22Rv1 (cell line): ENCODE measurements at regions not wholly inside any gene's neighbourhood (a gene's known extent, or its start where the extent isn't known, plus 50 kb on each side); places are given as distances from the start of the nearest gene placed in this dataset.

Source experiments
- H3K27ac ChIP-seq: fragments of 450-650 bp; 2 replicates; pipeline ENCODE4 v1.5.1; 2017
- ZFX ChIP-seq: fragments of 450-650 bp; IDR thresholded peaks from 2 replicates; pipeline ENCODE4 v1.6.1; 2017; ENCODE audit warnings: antibody characterized with exemption, borderline replicate concordance
- TF ChIP-seq, protein P1 (sequence below): fragments of 450-650 bp; IDR thresholded peaks from 2 replicates; pipeline ENCODE4 v1.5.1; 2017; ENCODE audit warnings: mild to moderate bottlenecking

DNA sequence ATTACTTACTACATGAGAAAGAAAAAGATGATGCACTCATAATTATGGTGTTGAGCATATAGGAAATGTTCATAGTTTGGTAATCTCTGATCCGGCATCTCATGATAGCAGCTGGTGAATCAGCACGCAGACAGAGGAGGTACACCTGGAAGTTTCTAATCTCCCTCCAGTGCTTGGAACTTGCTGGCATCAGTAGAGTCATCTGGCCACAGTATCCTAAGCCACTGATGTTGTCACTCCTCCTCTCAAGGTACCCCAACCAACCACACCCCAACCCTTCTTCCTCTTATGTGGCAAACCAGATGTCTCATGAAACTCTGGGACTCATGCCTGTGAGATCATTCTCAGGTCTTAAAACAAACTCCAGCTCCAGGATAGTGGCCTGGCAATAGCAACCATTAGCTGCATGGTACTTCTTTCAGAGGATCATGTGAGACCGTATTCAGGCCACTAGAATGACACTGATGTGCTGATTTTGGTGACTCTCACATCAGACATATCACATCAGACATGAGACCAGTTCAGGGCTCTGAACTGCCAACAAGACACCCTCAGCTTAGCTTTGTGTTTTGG is 143.0 kb downstream of the RASSF9 start:
- TF ChIP-seq, protein P1, sequence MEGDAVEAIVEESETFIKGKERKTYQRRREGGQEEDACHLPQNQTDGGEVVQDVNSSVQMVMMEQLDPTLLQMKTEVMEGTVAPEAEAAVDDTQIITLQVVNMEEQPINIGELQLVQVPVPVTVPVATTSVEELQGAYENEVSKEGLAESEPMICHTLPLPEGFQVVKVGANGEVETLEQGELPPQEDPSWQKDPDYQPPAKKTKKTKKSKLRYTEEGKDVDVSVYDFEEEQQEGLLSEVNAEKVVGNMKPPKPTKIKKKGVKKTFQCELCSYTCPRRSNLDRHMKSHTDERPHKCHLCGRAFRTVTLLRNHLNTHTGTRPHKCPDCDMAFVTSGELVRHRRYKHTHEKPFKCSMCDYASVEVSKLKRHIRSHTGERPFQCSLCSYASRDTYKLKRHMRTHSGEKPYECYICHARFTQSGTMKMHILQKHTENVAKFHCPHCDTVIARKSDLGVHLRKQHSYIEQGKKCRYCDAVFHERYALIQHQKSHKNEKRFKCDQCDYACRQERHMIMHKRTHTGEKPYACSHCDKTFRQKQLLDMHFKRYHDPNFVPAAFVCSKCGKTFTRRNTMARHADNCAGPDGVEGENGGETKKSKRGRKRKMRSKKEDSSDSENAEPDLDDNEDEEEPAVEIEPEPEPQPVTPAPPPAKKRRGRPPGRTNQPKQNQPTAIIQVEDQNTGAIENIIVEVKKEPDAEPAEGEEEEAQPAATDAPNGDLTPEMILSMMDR, result no peak
- no peak overlapping the region for H3K27ac ChIP-seq

DNA sequence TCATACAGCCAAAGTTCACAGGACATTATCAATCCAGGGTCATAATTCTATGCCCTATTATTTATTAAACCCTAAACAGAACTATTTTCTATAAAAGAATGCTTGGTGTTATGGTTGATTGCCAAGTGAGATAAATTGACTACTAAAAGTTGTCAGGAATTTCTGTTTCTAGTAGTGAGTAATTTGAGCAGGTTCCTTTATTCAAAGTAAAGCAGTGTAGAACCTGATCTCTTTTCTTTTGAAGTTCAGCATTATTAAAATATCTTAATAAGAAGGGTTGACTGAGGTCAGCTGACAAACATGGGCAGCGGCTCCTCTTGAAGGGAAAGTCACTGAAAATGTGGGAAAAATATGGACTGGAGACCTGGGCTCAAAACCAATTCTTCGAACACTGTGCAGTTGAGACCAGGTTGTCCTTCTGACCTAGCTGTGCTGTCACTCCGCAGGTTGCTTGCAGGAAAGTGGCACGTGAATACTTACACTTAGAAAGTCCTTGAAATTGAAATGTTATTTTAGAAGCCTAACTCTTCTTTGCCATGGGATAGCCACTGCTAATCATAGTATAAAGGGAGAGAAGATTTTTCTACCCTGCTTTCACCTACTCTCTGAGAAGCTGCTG is 141.0 kb downstream of the RASSF9 start:
- H3K27ac ChIP-seq, result no peak overlapping the region
- TF ChIP-seq, protein P1, result no peak
- no peak for TF ChIP-seq ZFX

DNA sequence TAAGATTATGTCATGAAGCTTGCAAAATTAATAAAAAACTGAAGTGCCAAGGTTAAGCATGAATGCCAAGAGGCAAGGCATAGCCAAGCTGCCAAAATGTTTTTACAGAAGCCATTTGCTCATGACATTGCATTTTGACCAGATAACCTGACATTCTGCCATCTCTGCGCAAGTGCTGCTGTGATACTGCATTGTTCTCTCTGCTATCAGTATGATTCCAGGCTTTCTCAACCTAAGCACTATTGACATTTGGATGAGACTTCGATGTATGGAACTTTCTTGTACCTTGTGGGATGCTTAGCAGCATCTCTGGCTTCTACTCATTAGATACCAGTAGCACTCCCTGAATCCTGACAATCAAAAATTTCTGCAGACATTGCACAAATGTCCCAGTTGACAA is 139.2 kb downstream of the RASSF9 start:
- TF ChIP-seq ZFX, result no peak
- TF ChIP-seq, protein P1, result no peak
- H3K27ac ChIP-seq, result no peak overlapping the region

DNA sequence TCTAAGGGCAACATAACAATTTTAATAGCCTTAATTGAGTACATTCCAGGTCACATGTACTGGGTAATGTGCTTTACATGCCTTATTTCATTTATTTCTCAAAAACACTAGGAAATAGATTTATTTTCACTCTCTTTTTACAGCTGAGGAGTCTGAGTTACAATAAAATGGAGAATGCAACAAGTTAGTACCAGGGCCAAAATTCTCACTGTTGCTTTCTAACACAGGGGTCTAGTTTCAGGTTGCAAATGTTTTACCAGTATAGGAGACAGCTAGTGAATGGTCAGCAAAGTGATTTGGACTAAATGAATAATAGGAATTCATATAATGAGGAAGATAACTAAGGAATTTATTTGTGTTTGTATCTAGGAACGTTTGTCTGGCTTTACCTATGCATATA is 137.3 kb downstream of the RASSF9 start:
- no peak for TF ChIP-seq ZFX
- TF ChIP-seq, protein P1, result no peak

DNA sequence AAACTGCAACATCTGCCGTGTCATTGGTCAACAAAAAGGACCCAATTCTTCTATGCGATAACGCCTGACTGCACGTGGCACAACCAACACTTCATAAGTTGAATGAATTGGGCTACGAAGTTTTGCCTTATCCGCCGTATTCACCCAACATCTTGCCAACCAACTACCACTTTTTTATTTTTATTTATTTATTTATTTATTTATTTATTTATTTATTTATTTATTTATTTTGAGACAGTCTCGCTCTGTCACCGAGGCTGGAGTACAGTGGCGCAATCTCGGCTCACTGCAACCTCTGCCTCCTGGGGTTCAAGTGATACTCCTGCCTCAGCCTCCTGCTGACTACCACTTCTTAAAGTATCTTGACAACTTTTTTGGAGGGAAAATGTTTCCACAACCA is 127.4 kb downstream of the RASSF9 start:
- no peak for TF ChIP-seq ZFX
- TF ChIP-seq, protein P1, result no peak
- H3K27ac ChIP-seq, result no peak overlapping the region

More for the DNA sequence above, 137.3 kb downstream of the RASSF9 start:
- H3K27ac ChIP-seq, result no peak overlapping the region

DNA sequence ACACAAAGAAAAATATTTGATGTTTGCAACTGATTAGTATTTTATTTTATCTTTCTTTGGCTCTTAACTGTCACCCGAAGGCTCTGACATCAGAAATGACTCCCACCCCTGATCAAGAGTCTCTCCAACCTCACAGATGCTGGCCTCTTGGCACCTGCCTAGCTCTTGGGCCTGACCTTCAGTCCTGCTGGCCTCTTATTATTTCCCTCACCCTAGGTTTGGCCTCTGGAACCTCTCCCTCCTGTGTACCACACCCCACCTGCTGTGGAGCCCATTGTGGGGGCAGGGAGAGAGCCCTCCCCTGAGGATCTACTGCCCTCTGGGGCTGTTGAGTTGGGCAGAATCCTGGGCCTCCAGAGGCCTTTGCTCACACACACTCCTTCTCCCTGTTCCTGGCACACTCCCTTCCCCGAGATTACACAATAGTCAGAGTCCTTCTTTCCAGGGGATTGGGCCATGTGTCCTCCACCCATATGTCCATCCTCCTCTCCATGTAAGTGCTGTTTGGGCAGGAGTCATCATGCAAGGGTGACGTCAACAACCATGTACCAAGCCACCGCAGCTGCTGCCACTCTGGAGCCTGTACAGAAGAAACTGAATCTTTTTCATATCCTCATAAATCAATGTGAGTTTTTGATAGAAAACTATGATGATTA is 124.3 kb downstream of the RASSF9 start:
- TF ChIP-seq, protein P1, result no peak
- TF ChIP-seq ZFX, result no peak
- no peak overlapping the region for H3K27ac ChIP-seq

DNA sequence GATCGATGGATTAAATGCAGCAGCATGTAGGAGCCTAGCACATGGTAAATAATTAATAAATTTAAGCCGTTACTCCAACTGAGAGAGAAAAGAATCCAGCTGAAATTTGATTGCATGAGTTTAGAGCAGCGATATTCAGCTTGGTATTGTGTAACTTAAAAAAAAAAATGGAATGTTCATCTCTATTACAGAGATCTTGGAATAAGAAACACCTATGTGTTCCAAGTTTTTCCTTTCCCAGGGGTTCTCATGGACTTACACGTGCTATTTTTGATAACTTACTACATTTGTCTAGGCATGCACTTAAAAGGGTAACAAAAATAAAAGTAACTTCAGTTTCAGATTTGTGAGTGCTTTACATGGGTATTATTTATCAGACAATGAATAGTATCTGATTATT is 122.8 kb downstream of the RASSF9 start:
- no peak for TF ChIP-seq ZFX
- TF ChIP-seq, protein P1, result no peak
- H3K27ac ChIP-seq, result no peak overlapping the region
